ENCODE measurements at regions not wholly inside any gene's neighbourhood (a gene's known extent, or its start where the extent isn't known, plus 50 kb on each side); places are given as distances from the start of the nearest gene placed in this dataset.

GRCh38 chr1:238419209-238419608 is 528.5 kb upstream of the ZP4 start:
- TF ChIP-seq POLR2A (IDR thresholded peaks at IDR 0.05): no peak
- TF ChIP-seq, protein P1, sequence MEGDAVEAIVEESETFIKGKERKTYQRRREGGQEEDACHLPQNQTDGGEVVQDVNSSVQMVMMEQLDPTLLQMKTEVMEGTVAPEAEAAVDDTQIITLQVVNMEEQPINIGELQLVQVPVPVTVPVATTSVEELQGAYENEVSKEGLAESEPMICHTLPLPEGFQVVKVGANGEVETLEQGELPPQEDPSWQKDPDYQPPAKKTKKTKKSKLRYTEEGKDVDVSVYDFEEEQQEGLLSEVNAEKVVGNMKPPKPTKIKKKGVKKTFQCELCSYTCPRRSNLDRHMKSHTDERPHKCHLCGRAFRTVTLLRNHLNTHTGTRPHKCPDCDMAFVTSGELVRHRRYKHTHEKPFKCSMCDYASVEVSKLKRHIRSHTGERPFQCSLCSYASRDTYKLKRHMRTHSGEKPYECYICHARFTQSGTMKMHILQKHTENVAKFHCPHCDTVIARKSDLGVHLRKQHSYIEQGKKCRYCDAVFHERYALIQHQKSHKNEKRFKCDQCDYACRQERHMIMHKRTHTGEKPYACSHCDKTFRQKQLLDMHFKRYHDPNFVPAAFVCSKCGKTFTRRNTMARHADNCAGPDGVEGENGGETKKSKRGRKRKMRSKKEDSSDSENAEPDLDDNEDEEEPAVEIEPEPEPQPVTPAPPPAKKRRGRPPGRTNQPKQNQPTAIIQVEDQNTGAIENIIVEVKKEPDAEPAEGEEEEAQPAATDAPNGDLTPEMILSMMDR (IDR thresholded peaks at IDR 0.05): no peak
- no peak for DNase-seq
- 53 to 75% (median 57%) methylated on average over 3 of the region's 3 CpGs for whole genome bisulfite sequencing, 4 donors
- no peak overlapping the region for H3K27ac ChIP-seq
- no peak overlapping the region for H3K4me3 ChIP-seq
- no peaks in the 10 kb centered on the region for H3K9me3 ChIP-seq (replicated peaks in 1 of 3)
- H3K27me3 ChIP-seq: no peaks in the 10 kb centered on the region
- H3K36me3 ChIP-seq (replicated peaks in 1 of 2): no peaks in the 10 kb centered on the region
- intact Hi-C loops (cut with DNase I): no loop called here
- H3K4me1 ChIP-seq (replicated peaks in 1 of 2): no peaks in the 10 kb centered on the region

DNA sequence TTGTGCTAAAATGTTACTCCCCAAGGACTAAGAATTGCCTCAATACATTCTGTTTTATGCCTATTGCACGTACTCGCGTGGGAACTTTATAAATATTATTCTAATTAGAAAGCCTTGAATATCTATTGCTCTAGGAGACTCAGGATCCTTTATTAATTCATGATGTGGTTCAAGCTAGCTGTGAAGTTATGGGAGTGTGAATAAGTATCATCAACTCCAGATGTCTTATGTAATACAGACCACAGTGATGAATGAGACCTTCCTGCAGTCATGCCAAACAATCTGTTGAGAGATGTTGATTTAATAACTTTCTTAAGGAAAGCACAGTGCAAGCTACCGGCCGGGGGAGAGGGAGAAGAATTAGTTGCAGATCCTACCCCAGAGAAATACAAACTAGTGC is 519.2 kb upstream of the ZP4 start:
- 58 to 75% (median 70%) methylated on average over 5 of the region's 5 CpGs for WGBS, 4 donors
- no peak overlapping the region for H3K4me3 ChIP-seq
- no peaks in the 10 kb centered on the region for H3K27me3 ChIP-seq
- H3K9me3 ChIP-seq (replicated peaks in 1 of 3): no peaks in the 10 kb centered on the region
- intact Hi-C loops (cut with DNase I): no loop called here
- no peak overlapping the region for H3K27ac ChIP-seq
- no peak for DNase-seq
- no peaks in the 10 kb centered on the region for H3K4me1 ChIP-seq (replicated peaks in 1 of 2)
- H3K36me3 ChIP-seq (replicated peaks in 1 of 2): no peaks in the 10 kb centered on the region
- TF ChIP-seq, protein P1 (IDR thresholded peaks at IDR 0.05): no peak
- TF ChIP-seq POLR2A (IDR thresholded peaks at IDR 0.05): no peak

DNA sequence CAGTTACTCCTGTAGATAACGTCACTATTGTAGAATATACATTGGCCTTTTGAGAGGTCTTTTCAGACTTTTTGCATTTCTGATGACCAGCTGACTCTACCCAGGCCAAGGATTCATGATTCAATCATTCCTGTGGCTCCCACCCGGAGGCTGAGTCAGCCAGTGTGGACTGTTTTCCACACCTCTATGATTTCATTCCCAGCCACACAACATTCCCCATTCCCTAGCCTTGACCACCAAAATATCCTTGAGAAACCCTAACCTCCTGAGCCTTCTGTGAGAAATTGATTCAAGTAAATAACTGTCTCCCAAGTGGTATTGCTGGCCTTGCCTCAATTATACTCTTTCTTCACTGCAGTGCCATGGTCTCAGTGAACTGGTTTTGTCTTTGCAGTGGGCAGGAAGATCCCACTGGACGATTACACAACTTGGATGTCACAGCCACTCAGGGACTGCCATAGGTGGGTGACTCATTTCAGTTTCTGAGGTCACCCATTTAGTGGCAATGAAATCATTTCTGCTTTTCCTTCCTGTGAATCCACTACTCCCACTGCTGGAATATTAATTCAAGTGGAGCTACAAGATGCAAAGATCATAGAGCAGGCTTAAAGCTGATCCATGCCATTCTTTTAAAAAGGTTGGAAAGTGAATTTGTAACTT is 518.6 kb upstream of the ZP4 start:
- Histone ChIP-seq H3K4me3 (no peak overlapping the region), H3K9me3 (replicated peaks in 1 of 3) (no peaks in the 10 kb centered on the region), H3K36me3 (replicated peaks in 1 of 2) (no peaks in the 10 kb centered on the region), H3K27me3 (no peaks in the 10 kb centered on the region), H3K4me1 (replicated peaks in 1 of 2) (no peaks in the 10 kb centered on the region), H3K27ac (no peak overlapping the region)
- WGBS, 4 donors: 44 to 66% (median 55%) methylated on average over 3 of the region's 3 CpGs
- no peak for DNase-seq
- TF ChIP-seq POLR2A (IDR thresholded peaks at IDR 0.05): no peak
- TF ChIP-seq, protein P1 (IDR thresholded peaks at IDR 0.05): no peak
- intact Hi-C loops (cut with DNase I): no loop called here

DNA sequence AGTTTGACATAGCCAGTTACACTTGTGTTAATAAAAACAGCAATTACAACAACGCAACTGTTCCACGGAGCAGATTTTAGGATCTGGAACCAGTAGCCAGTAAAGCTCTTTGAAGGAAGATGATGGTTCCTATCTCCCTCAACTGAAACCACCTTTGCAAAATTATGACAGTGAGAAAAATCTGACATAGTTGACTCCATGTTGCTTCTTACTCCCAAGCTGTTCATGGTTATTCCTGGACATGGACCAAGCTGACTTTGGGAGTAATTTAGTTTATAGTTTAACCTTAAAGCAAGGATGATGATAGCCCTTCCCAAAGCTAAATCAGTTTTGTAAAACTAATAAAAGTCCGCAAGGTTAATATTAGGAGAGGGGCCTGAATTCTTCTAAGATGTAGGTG is 518.0 kb upstream of the ZP4 start:
- Histone ChIP-seq H3K4me3 (no peak overlapping the region), H3K9me3 (replicated peaks in 1 of 3) (no peaks in the 10 kb centered on the region), H3K36me3 (replicated peaks in 1 of 2) (no peaks in the 10 kb centered on the region), H3K27me3 (no peaks in the 10 kb centered on the region), H3K4me1 (replicated peaks in 1 of 2) (no peaks in the 10 kb centered on the region), H3K27ac (no peak overlapping the region)
- TF ChIP-seq, protein P1 (IDR thresholded peaks at IDR 0.05): no peak
- no peak for TF ChIP-seq POLR2A (IDR thresholded peaks at IDR 0.05)
- no peak for DNase-seq
- intact Hi-C loops (cut with DNase I): no loop called here
- WGBS, 4 donors: 86 to 94% (median 92%) methylated on average over 3 of the region's 3 CpGs

Data from adrenal gland (tissue), 9 donors.